BLaER1 (cell line): ENCODE measurements at regions not wholly inside any gene's neighbourhood (a gene's known extent, or its start where the extent isn't known, plus 50 kb on each side); places are given as distances from the start of the nearest gene placed in this dataset.

ENCODE experiments used
- H3K27ac ChIP-seq: shearing (Covaris generic); formaldehyde crosslinking; 2 replicates; pipeline ENCODE4 v1.8.1; 2022
- H3K27me3 ChIP-seq: shearing (Covaris generic); formaldehyde crosslinking; 2 replicates; pipeline ENCODE4 v1.8.1; 2022
- H3K36me3 ChIP-seq: shearing (Covaris generic); formaldehyde crosslinking; 2 replicates; pipeline ENCODE4 v1.8.1; 2022
- H3K4me1 ChIP-seq: shearing (Covaris generic); formaldehyde crosslinking; 2 replicates; pipeline ENCODE4 v1.8.1; 2022
- H3K4me2 ChIP-seq: shearing (Covaris generic); formaldehyde crosslinking; 2 replicates; pipeline ENCODE4 v1.8.1; 2022
- H3K4me3 ChIP-seq: shearing (Covaris generic); formaldehyde crosslinking; 2 replicates; pipeline ENCODE4 v1.8.1; 2022
- H3K9ac ChIP-seq: shearing (Covaris generic); formaldehyde crosslinking; 2 replicates; pipeline ENCODE4 v1.8.1; 2022
- H3K9me3 ChIP-seq: shearing (Covaris generic); formaldehyde crosslinking; 2 replicates; pipeline ENCODE4 v1.8.1; 2022
- H4K20me1 ChIP-seq: shearing (Covaris generic); formaldehyde crosslinking; 2 replicates; pipeline ENCODE4 v1.8.1; 2022
- Cebpa-rat ChIP-seq: shearing (Covaris generic); IDR thresholded peaks from 2 replicates; pipeline ENCODE4 v1.8.1; 2022

DNA sequence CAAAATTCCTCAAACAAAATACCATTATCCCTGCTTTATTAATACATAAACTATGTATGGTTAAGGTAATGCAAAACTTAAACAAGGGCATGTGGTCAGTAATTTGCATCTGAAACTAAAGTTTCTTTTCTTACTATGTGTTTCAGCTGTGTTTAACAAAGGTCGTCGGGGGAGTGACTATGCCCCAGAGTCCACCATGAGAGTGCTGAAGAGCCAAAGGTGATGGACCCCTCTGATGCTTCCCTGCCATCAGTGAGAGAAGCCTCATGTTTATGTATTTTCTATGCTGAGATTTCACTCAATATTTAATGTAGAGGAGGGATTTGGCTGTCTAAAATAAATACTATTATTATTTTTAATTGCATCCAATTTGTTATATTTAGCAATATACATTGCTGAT lies 707.2 kb upstream of the REG3G start:
- Histone ChIP-seq H4K20me1 (no peaks in the 10 kb centered on the region), H3K27ac (no peak overlapping the region), H3K27me3 (no peaks in the 10 kb centered on the region), H3K4me2 (no peak overlapping the region), H3K36me3 (no peaks in the 10 kb centered on the region), H3K4me3 (no peak overlapping the region), H3K9ac (no peak overlapping the region), H3K4me1 (no peaks in the 10 kb centered on the region), H3K9me3 (no peaks in the 10 kb centered on the region)
- TF ChIP-seq Cebpa-rat = no peak

DNA sequence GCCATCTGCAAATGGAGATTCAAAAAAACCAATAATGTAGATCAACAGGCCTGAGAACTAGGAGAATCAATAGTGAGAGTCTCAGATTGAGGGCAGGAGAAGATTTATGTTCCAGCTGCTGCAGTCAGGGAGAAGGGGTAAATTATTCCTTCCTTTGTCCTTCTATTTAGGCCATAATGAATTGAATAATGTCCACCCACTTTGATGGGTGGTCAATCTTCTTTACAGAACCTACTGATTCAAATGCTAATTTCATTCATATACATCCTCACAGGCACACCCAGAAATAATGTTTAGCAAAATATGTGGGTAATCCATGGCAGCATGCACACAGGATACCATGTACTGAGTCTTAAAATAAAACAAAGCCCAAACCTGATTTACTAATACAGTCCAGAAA lies 695.3 kb upstream of the REG3G start:
- no peak for TF ChIP-seq Cebpa-rat

DNA sequence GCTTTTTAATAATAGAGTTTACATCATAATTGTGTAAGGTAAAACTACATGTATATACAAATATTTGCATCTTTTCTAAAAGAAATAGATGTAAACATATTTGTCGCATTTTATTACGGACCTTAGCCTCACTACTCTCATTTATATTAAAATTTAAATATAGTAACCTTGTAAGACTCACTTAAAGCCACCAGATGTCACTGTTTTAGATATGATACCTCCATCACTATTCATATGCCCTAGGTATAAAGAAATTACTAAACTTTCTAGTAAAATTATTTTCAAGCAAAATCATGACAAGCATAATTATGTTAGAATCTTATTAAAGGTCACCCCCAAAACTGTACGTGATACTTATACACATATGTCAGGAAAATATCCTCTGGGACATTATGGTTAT lies 674.3 kb upstream of the REG3G start:
- no peaks in the 10 kb centered on the region for H4K20me1 ChIP-seq
- H3K27ac ChIP-seq = no peak overlapping the region
- H3K9me3 ChIP-seq = no peaks in the 10 kb centered on the region
- no peak overlapping the region for H3K4me2 ChIP-seq
- TF ChIP-seq Cebpa-rat = no peak
- H3K4me1 ChIP-seq = no peaks in the 10 kb centered on the region
- H3K9ac ChIP-seq = no peak overlapping the region
- H3K4me3 ChIP-seq = no peak overlapping the region
- no peaks in the 10 kb centered on the region for H3K36me3 ChIP-seq
- no peaks in the 10 kb centered on the region for H3K27me3 ChIP-seq

More for the DNA sequence above, 695.3 kb upstream of the REG3G start:
- H3K9ac ChIP-seq = no peak overlapping the region
- no peaks in the 10 kb centered on the region for H3K9me3 ChIP-seq
- no peak overlapping the region for H3K4me3 ChIP-seq
- no peaks in the 10 kb centered on the region for H3K36me3 ChIP-seq
- no peak overlapping the region for H3K27ac ChIP-seq
- no peaks in the 10 kb centered on the region for H3K27me3 ChIP-seq
- H3K4me1 ChIP-seq = no peaks in the 10 kb centered on the region
- no peak overlapping the region for H3K4me2 ChIP-seq
- no peaks in the 10 kb centered on the region for H4K20me1 ChIP-seq

DNA sequence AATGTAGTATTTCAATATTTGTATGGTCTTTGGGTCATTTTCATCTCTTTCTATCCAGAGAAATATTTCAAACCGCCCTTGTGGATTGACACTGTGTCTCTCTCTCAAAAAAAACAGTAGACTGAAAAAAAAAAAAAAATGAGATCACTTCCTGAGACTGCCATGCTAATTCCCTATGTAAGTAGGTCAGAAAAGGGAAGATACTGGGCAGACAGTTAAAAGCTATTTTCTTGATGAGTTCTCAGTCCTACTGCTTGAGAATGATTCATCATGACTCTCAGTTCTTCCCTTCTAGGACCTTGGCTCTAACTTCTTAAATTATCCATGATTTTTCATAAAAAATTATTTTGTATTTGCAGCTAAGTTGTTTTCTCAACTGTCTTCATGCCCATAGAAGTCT lies 672.3 kb upstream of the REG3G start:
- Histone ChIP-seq H3K36me3 (no peaks in the 10 kb centered on the region), H3K4me1 (no peaks in the 10 kb centered on the region), H3K9ac (no peak overlapping the region), H4K20me1 (no peaks in the 10 kb centered on the region), H3K27ac (no peak overlapping the region), H3K27me3 (no peaks in the 10 kb centered on the region), H3K9me3 (no peaks in the 10 kb centered on the region), H3K4me3 (no peak overlapping the region), H3K4me2 (no peak overlapping the region)
- TF ChIP-seq Cebpa-rat = no peak

DNA sequence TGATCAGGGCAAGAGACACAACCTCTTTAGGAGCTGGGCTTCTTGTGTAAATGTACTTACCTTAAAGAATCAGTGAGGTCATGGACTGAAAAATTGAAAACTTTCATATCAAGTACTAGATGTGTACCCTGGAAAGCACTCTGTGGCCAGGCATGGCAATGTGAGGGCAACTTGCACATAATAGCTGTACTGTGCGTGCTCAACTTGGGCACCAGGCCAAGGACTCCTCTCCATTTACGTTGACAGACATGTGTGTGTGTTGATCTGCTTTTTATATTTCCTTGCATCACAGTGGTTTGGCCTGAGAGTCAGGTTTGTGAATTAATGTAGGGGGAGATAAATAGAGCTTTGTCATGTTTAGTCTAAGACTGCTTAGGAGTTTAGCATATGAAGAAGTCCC lies 669.5 kb upstream of the REG3G start:
- H3K36me3 ChIP-seq = no peaks in the 10 kb centered on the region
- H3K27me3 ChIP-seq = no peaks in the 10 kb centered on the region
- H4K20me1 ChIP-seq = no peaks in the 10 kb centered on the region
- no peak overlapping the region for H3K4me2 ChIP-seq
- no peaks in the 10 kb centered on the region for H3K9me3 ChIP-seq
- TF ChIP-seq Cebpa-rat = no peak
- no peak overlapping the region for H3K4me3 ChIP-seq
- H3K9ac ChIP-seq = no peak overlapping the region
- H3K27ac ChIP-seq = no peak overlapping the region
- no peaks in the 10 kb centered on the region for H3K4me1 ChIP-seq

DNA sequence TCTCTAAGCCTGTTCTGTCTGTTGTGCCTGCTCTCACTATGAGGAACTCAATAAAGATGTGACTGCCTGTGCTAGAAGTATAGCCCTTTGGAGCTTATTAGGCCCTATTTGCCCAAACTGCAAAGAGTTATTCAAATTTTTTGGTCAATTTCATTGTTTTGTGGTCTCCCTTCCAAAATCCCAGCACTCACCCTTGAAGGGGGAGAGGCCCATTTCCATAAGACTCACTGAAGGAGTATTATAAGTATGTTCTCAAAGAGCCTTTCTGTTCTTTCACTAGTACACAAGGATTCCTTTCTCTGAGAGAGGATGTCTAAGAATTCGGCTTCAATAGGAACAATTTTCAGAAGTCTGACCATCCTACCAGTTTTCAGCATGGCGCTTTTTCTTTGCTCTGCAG lies 641.9 kb upstream of the REG3G start:
- no peak overlapping the region for H3K27ac ChIP-seq
- no peaks in the 10 kb centered on the region for H3K4me1 ChIP-seq
- H4K20me1 ChIP-seq = no peaks in the 10 kb centered on the region
- no peaks in the 10 kb centered on the region for H3K36me3 ChIP-seq
- H3K9ac ChIP-seq = no peak overlapping the region
- H3K4me3 ChIP-seq = no peak overlapping the region
- no peak overlapping the region for H3K4me2 ChIP-seq
- no peaks in the 10 kb centered on the region for H3K9me3 ChIP-seq
- TF ChIP-seq Cebpa-rat = no peak
- H3K27me3 ChIP-seq = no peaks in the 10 kb centered on the region

DNA sequence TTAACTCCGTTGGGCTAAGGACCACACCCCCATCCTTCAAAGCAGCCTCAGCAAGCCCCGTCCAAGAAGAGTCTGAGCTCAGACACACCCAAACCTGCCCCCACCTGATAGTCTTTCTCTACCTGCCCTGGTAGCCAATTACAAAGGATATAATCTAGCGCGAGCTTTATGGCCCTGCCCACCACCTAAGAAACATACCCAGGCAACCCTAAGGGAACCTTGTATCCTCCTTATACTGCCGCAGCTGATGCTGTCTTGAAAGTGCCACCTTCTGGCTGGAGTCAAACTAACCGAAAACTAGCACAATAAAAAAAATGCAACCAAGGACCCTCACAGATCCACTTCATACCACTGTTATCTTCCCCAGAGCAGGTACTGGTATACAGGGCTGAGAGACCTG lies 628.3 kb upstream of the REG3G start:
- Histone ChIP-seq H3K4me1 (no peaks in the 10 kb centered on the region), H3K9me3 (no peaks in the 10 kb centered on the region), H3K9ac (no peak overlapping the region), H3K36me3 (no peaks in the 10 kb centered on the region), H3K27ac (no peak overlapping the region), H3K4me2 (no peak overlapping the region), H4K20me1 (no peaks in the 10 kb centered on the region), H3K27me3 (no peaks in the 10 kb centered on the region), H3K4me3 (no peak overlapping the region)
- TF ChIP-seq Cebpa-rat = no peak

DNA sequence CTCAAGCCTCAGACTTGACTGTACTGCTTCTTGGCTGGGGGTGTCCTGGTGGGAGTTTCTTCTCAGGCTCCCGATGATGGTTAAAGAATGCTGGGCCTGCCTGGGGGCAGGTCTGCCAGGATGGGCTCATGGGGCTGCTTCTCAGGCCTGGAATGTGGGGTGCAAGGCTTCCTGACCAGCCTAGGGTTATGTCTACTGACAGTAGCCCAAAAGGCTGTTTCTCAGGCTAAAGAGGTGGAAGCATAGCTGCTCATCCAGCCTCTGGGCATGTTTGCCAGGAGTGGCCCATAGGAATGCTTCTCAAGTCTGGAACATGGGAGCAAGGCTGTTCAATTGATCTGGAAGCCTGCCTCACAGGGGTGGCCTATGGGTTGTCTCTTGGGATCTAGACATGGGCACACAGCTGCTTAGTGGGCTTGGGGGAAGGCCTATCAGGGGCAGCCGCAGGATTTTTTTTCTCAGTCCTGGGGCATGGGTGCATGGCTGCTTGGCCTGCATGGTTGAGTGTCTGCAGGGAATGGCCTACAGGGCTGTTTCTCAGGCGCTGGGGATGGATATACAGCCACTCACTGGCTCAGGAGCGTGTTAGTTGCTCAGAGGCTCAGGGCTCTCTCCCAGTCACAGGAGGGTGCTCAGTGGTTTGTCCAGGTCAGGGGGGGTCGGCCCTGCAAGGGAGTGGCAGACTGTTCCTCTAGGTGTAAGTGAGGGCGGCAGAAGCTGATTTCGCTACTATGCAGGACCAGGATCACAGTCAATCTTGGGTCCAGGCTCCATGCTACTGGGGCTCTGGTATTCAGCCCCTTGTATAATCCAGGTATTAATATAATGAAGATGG lies 617.3 kb upstream of the REG3G start:
- Histone ChIP-seq H3K27ac (no peak overlapping the region), H4K20me1 (no peaks in the 10 kb centered on the region), H3K27me3 (no peaks in the 10 kb centered on the region), H3K36me3 (no peaks in the 10 kb centered on the region), H3K4me1 (no peaks in the 10 kb centered on the region), H3K4me3 (no peak overlapping the region), H3K9ac (no peak overlapping the region), H3K9me3 (no peaks in the 10 kb centered on the region), H3K4me2 (no peak overlapping the region)
- TF ChIP-seq Cebpa-rat = no peak

DNA sequence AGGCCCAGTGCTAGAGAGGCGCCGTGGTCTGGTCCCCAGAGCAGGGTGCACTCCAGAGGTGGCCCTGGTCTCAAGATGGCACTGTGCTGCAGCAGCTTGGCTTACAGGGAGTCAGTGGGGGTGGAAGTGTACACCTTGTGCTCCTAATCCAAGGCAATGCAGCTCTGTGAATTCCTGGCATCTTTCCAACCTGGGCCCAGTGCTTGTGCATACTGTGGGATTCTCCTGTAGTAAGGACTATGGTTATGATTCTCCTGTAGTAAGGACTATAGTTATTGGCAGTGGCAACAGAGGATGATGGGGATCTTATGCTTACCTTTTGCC lies 616.7 kb upstream of the REG3G start:
- Histone ChIP-seq H3K36me3 (no peaks in the 10 kb centered on the region), H3K27ac (no peak overlapping the region), H4K20me1 (no peaks in the 10 kb centered on the region), H3K4me1 (no peaks in the 10 kb centered on the region), H3K4me3 (no peak overlapping the region), H3K9ac (no peak overlapping the region), H3K27me3 (no peaks in the 10 kb centered on the region), H3K9me3 (no peaks in the 10 kb centered on the region), H3K4me2 (no peak overlapping the region)
- TF ChIP-seq Cebpa-rat = no peak

DNA sequence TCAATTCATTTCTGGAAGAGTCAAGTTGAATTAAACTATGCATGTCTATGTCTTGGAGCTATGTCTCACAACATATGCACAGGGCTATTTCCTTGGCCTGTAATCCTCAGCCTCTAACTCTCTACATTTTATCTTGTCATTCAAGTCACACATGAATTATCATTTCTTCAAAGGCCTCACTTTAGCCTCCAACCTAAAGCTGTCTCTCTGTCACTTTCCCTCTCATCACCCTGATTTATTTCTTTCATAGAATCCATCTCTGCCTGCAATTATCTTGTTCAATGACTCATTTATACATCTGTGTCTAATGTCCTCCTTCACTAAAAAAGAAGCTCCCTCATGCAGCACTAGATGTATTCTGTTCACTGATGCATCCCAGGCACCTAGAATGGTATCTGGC lies 614.2 kb upstream of the REG3G start:
- Histone ChIP-seq H3K27me3 (no peaks in the 10 kb centered on the region), H3K36me3 (no peaks in the 10 kb centered on the region), H3K4me1 (no peaks in the 10 kb centered on the region), H3K27ac (no peak overlapping the region), H3K4me3 (no peak overlapping the region), H3K4me2 (no peak overlapping the region), H3K9me3 (no peaks in the 10 kb centered on the region), H3K9ac (no peak overlapping the region), H4K20me1 (no peaks in the 10 kb centered on the region)
- TF ChIP-seq Cebpa-rat = no peak

DNA sequence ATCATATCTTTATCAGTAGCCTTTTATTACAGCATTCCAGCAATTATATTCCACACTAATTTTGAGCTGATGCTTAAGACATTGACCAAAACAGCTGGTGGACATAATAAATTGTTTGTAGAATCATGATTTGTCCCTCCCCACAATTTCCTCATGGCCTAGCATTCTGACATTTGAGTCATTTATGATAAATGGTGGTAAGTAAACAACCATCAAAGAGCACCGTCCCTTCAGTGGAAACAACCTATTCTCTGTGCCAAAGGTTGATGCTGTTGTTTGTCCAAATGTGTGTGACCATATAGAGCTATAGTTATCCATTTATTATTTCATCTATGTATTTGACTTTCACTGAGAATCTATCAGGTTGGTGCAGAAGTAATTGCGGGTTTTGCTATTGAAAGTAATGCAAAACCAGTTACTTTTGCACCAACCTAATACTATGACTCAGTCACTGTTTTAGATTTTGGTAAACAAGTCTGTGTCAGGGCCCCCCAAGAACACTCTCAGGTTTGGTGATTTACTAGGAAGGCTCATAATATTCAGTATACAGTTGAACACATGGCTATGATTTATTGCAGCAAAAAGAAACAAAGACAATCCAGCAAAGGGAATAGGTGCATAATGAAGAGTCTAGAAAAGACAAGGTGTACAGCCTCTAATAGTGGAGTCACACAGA lies 608.7 kb upstream of the REG3G start:
- Histone ChIP-seq H4K20me1 (no peaks in the 10 kb centered on the region), H3K9ac (no peak overlapping the region), H3K4me1 (no peaks in the 10 kb centered on the region), H3K9me3 (no peaks in the 10 kb centered on the region), H3K36me3 (no peaks in the 10 kb centered on the region), H3K27me3 (no peaks in the 10 kb centered on the region), H3K27ac (no peak overlapping the region), H3K4me2 (no peak overlapping the region), H3K4me3 (no peak overlapping the region)
- TF ChIP-seq Cebpa-rat = no peak
